HG02759 (cell line): ENCODE measurements at regions not wholly inside any gene's neighbourhood (a gene's known extent, or its start where the extent isn't known, plus 50 kb on each side); places are given as distances from the start of the nearest gene placed in this dataset.

Experiments used
- ATAC-seq: cut with Tn5 transposase; IDR thresholded peaks from one replicate; pipeline ENCODE4 v1.9.1; 2021; ENCODE audit warnings: mild to moderate bottlenecking, moderate library complexity; ENCODE audit not compliant: unreplicated experiment

DNA sequence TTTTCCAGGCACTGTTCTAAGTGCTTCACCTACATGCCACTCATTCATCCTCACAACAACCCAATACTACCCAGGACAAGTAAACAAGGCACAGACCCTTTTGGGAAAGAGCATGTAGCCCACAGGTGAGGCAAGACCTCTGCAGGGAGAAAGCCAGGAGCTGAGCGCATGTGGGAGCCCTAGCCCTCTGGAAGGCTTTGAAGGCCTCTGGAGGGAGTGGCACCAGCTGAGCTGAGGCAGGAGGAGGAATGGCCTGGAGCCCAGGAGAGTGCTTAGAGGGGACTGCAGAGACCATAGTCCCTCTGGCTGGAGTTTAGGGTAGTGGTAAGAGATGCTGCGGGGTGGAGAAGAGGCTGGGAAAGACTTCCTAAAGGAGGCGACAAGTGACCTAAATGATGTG is 516.5 kb downstream of the FUT8 start:
- no peak for ATAC-seq

DNA sequence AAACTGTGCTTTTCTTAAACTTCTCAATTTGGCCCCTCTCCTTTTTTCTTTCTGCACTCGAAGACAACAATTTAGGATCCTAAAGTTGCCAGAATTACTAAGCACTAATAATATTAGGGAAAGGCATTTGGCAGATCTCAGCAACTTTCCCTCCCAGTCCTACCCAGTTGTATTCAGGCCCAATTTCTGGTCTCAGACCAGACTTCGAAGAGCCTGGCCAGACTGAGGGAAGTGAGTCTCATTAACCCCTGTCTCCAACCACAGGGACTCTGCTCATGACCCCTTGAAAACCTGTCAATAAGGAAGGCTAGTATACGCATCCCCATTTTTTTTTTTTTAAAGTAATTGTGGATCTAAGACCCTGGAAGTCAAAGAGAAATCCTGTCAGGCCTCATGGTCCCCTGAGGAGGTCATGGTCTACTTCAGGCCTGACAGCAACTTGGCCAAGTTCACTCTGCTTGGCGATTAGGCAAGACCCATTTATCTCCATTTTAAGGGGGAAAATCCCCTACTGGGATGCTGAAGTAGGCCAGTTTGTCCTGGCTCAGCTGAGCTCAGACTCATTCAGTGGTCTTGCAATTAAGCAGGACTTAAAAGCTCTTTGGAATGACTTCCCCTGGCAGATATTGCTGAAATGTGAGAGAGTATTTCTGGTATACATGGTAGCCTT is 521.0 kb downstream of the FUT8 start:
- ATAC-seq = no peak

DNA sequence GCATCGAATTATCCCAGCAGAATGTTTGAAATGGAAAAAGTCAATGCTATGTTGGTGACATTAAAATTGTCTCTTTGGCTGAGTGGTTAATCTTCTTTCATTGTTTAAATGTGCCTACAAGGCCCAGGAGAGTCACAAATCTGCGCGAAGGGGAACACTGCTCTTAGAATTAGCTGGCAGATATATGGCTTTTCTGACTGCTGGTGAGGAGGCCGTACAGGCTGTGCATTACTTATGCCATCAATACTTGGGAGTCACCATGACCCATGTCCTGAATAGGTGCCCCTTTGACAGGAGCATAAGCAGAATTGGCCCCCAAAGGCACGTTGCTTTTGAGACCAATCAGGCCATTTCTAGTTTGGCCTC is 521.5 kb downstream of the FUT8 start:
- ATAC-seq = no peak

DNA sequence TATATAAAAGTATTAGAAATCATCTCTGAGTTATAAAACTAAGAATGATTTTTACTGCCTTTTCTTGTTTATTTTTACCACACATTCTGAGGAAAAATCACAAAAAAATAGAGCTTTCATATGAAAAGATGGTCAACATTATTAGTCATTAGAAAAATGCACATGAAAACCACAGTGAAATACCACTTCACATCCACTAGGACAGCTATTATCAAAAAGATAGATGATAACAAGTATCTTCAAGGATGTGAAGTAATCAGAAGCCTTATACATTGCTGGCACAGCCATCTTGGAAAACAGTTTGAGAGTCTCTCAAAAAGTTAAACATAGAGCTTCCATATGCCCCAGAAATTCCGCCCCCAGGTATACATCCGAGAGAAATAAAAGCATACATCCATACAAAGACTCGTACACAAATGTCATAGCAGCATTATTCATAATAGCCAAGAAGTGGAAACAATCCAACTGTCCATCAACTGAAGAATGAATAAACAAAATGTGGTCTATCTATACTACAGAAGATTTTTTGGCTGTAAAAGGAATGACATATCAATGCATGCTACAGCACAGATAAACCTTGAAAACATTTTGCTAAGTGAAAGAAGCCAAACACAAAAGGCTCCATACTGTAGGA is 523.9 kb downstream of the FUT8 start:
- no peak for ATAC-seq

DNA sequence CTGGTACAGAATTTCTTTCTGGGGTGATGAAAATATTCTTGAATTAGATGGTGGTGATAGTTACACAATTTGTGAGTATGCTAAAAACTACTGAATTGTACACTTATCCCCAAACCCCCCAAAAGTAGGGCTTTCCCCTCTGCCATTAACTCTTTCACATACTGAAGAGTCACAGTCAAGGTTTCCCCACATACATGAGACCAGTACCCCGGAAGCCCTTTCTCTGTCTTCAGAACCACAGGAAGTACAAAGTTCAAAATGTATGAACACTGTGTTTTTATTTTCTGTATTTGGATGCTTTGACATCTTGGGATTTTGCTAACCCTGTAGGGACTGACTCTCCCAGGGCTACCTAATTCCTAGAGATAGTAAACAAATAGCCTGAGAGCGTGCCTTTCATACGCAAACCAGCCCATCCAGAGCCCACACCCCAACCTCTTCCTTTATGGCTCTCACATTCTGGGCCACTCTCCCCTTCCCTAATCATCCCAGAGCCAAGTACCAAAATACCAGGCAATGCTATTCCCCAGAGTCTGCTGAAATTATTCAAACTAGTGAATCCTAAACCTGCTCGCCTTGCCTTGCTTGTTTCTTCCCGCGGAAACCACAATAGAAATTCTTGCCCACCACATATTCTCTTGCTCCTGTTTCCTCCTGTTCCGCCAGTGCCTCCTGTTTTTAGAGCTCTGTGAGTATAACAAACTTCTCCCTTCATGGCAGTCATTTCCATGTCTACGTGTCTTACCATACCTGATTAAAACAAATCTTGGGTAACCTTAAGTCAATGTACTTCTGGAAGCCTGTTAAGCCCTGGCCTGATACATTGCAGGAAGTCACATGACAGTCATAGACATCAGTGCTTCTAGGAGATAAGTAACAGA is 524.8 kb downstream of the FUT8 start:
- no peak for ATAC-seq

DNA sequence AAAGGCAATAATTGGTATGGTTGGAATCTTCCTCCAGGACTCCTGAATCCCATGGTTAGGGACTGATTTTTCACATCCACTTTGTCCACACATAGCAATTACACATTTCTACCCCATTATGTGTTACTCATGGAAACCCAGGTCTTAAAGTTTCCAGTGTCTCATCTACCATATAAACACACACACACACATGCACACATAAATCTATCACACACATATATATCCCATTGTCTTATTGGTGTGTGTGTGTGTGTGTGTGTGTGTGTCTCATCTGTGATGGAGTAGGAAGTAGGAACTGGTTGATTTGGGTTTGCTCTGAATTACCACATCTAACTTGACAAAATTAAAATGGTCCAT is 525.4 kb downstream of the FUT8 start:
- ATAC-seq = no peak

DNA sequence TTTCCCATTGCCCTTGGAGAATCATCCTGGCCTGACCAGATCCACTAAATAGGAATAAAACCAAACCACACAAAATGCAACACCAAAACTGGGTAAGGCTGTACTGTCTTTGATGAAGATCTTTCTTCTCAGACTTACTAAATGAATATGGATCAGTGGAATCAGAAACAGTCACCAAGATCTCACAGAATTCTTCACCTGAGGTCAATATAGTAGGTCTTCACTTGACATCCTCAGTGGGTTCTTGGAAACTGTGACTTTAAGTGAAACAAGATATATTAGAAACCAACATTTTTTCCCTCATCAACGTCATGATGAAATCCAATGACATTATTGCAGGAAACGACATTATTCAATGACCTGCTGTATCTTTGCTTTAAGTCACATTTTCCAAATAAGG is 526.2 kb downstream of the FUT8 start:
- no peak for ATAC-seq

DNA sequence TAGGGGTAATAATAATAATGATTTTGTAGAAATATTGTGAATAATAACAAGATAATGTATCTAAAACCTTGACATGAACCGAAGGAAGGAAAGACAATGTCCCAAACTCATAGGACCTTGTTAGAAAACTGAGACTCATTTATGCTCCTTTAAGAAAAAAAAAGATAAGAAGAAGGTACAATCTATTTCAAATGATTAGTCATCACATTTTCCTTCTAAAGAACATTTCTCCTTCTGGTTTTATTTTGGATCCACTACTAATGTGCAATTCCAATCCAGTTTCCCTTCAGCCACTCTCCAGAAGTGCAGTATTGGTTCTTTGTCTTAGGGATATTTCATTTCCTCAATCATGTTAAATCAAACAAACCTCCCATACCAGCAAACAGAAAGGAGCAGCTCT is 526.7 kb downstream of the FUT8 start:
- no peak for ATAC-seq

DNA sequence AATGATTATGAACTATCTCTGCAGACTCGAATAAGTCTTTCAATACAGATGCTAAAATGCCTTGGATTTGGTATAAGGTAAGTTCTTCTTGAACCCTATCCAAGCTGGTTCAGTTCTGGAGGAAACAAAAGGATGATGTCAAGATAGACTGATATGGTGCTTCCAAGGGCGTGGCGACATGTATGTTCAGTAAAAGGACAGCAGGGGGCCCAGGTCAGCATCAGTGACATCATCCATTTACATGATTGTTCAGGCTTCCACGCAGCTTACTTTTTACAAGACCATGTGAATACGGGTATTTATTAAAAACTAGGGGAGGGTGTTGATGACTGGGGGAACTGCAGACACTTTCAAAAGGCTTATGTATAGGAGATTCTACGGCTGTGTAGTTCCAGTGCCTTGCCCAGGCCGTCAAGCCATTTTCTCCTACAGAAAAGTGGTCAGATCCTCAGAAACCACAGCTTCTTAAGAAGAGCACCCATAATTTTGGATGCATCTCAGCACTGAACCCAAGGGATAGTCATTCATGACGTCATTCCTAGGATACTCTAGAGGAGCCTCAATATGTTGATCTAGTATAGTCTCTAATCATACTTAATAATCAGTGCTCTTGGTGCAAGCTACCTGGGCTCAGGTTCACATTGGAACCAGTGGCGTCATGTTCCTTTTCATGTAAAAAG is 527.7 kb downstream of the FUT8 start:
- ATAC-seq = peak; percentile 57

DNA sequence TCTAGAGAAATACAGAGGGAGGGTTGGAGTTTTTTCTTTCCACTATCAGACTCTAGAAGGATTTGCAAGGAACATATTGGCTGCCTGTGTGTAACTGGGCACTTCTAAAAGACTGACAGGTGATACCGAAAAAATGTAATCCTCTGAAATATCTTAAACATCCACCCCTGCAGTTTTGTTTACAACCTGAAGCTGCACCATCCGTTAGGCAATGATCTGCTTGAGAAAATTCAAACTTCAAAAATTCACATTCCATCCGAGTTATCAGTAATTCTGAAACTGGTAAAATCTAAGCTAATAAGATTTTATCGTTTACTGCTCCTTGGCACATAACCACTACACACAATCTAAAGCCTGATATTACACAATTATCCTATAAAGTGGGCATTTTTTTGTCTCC is 528.6 kb downstream of the FUT8 start:
- ATAC-seq = no peak

DNA sequence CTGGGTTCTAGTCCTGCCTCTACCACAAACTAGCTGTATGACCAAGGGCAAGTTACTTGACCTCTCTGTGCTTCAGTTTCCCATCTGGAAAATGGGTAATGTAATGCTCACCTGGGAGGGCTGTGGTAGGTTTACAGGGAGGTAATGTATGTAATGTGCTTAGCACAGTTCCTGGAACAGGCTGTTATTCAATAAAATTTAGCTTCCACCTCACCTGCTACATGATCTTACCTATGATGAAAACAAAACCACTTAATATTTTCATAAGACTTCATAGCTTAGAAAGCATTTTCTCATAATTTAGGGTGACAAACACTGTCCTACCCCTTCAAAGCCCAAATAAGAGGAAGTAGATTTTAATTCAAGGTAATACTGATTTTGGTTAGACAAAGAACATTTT is 530.6 kb downstream of the FUT8 start:
- ATAC-seq = no peak

DNA sequence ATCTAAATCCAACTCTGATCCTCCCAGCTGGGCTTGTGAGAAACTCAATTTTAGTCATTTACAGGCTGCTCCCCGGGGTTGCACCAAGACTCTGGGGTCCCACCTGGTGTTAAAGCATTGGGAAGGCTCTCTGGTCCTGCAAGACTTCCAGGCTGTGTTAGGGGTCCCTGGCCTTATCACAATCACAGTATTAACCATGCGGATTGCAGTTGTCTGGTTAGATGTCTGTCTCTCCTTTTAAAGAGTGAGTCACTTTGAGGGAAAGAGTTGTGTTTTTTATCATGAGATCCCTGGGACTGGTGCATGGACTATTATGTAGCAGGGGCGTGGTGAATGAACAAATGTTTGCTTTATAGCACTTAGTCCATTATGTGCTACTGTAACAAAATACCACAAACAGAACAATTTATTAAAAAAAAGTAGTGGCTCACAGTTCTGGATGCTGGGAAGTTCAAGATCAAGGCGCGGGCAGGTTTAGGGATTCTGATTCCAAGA is 531.4 kb downstream of the FUT8 start:
- ATAC-seq = no peak

DNA sequence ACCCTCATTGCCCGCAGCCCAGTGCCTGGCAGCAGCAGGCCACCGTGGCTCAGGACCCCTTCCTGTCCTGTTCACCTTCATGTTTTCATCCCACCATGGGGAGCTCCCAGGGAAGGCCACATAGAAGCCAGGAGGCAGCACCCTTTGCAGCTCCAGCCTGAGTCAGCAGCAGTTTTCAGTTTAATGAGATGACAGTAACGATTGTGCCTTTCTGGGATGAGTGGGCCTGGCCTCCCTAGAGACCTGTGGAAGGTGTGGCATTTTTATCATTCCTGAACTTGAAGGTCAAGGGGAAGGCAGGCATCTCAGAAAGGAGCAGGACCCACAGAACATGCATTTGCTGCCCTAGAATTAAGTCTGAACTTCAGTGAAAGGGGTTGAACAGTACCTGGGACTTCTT is 532.8 kb downstream of the FUT8 start:
- no peak for ATAC-seq

DNA sequence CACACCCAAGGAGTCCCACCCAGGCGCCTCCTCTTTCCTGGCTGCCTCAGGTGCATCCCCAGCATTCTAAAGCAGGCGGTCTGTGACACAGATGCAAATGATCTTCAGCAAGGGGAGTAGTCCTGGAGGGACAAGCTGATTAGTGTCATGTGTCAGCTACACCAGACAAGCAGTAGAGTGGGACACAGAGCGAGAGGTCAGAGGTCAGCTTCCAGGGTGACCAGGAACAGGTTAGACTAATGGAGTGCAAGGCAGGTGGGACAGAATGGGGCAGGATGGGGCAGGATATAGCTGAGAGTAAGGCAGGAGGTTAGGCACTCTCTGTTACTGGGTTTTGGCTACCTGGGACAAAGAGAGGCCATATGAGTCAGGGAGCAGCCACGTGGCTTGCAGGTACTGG is 534.0 kb downstream of the FUT8 start:
- ATAC-seq = no peak

DNA sequence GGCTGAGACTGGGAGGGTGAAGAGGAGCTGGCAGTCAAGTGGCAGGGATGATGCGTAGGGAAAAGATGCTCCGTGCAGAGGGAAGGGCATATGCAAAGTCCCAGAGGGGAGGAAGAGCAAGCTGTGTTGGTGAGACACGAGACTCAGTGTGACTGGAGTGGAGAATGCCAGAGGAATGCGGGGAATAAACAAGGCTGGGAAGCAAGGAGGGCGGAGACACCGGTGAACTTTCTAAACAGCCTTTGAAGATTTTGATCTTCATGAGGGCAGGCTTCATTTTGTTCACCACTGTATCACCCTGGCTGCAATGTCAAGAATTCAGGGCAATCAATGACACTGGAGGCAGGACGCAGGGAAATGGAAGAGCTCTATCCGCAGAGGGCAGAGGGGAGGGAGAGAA is 535.8 kb downstream of the FUT8 start:
- ATAC-seq = no peak

DNA sequence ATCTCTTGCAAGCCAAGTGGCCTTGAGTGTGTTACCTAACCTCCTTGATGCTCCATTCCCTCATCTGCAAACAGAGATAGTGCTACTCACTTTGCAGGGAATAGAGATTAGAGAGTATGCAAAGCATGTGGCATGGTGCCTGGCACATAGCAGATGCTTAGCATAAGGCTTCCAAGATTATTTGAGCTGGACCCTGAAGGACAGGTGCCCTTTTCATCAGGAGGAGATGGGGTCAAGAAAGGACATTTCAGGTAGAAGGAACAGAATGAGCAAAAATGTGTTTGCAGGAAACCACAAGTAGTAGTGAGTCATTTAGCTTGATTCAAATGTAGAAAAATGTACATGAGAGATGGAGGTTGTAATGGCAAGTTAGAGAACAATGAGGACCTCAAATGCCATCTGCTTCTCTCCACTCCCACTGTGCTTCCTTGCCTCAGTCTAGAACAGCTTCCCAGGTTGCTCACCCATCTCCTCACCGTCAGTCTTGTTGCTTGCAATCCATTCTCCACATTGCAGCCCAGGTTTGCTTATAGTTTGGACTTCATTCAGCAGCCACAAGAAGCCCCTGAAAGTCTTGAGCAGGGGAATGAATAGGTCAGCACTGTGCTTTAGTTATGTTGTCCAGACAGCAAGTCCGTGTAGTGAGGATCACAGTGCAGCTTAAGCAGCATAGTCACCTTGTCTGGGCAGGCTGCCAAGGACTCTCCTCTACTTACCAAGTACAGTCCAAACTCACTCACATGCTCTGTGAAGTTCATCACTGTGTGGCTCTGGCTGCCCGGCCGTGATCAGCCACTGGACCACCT is 536.3 kb upstream of the CCDC196 start:
- peak; percentile 69 for ATAC-seq

DNA sequence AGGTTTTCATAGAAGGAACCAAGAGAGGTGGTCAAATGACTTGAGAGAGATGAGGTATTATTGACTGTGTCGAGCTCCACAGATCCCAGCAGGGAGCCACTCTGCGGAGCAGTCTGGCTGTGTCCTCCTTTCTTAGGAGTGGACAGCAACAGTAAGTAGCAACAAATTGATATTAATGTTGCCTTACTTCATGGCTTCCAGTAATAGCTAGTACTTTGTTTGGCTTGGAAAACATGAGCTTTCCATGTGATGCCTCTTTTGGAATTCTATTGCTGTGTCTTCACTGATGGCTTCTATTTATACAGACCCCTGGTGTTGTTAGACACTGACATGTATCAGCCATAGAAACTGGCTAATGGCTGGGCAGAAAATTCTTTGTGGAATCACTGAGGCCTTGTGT is 531.2 kb upstream of the CCDC196 start:
- no peak for ATAC-seq

DNA sequence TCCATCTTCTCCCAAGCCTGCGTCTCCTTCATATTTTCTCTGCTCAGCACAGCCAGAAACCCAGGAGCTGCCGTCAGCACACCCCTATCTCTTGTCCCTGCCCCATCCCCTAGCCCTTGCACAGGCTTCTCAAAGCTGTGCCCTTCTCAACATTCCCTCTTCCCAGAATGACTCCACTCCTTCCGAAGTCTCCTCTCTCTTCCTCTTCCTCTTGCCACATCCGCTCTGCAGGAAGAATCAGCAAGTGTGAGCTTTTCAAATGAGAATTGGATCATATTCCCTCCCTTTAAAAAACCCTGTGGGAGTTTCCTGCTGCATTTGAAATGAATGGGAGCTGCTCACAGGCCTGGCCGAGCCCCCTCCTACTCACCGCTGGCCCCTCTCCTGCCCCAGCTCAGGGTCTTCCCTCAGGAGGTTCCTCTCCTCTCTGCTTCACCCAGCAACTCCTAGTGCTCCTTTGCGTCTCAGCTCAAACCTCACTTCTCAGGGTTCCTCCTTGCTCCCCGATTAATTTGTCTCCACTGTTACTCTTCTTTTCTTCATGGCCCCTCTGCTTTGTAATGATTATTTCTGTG is 528.5 kb upstream of the CCDC196 start:
- no peak for ATAC-seq

DNA sequence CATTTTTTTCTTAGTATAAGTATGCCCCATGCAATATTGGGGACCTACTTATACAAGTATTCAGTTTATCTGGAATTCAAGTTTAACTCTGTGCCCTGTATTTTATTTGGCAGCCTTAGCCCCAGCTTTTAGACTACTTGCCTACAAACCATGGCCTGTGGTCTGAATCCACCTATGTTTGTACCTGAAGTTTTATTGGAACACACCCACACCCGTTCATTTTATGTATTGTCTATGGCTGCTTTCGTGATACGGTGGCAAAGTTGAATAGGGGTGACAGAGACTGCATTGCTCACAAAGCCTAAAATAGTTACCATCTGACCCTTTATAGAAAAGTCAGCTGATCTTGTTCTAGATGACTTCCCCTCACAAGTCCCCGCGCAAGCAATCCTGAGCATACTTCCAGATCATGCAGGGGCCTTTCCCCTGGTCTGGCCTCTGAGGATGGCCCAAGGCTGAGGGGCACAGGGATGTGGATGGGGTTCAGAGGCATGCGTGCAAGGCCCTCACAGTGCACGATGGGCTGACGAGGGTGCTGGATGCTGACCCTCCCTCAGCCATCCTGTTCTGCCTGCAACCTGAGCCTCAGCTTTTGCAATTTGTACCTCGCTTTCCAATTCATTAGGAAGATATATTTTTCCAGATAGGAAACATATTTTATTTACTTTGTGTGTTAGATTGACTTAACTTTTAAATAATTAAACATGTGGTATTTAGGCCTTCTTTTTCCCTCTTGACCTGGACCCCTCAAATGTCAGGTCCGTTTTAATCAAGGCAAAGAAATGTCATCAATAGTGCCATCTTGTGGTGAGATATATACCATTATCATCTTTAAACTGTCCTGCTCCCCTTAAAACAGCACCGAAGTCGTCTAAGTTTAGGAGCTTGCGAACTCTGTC is 527.3 kb upstream of the CCDC196 start:
- peak; percentile 50 for ATAC-seq
